IMR-90 (cell line): ENCODE measurements at regions not wholly inside any gene's neighbourhood (a gene's known extent, or its start where the extent isn't known, plus 50 kb on each side); places are given as distances from the start of the nearest gene placed in this dataset.

Experiments
- BHLHE40 ChIP-seq: fragments of 150-350 bp; IDR thresholded peaks from 2 replicates; pipeline ENCODE4 v1.6.1; 2016; ENCODE audit warnings: mild to moderate bottlenecking, low read depth, low read length
- CEBPB ChIP-seq: IDR thresholded peaks from 2 replicates; pipeline ENCODE4 v1.6.1; 2012; ENCODE audit warnings: low read depth, low read length, improper control_type of control experiment
- CHD1 ChIP-seq: IDR thresholded peaks from 2 replicates; pipeline ENCODE4 v1.6.1; 2012; ENCODE audit warnings: low read depth, low read length, improper control_type of control experiment
- MAFK ChIP-seq: IDR thresholded peaks from 2 replicates; pipeline ENCODE4 v1.6.1; 2012; ENCODE audit warnings: low read depth, low read length, improper control_type of control experiment
- MAZ ChIP-seq: IDR thresholded peaks from 2 replicates; pipeline ENCODE4 v1.6.1; 2012; ENCODE audit warnings: low read depth, mild to moderate bottlenecking, low read length, improper control_type of control experiment, moderate library complexity, borderline replicate concordance
- MXI1 ChIP-seq: IDR thresholded peaks from 2 replicates; pipeline ENCODE4 v1.6.1; 2012; ENCODE audit warnings: low read depth, mild to moderate bottlenecking, low read length, moderate library complexity, borderline replicate concordance
- NFE2L2 ChIP-seq: fragments of 150-350 bp; IDR thresholded peaks from 2 replicates; pipeline ENCODE4 v1.6.1; 2016; ENCODE audit warnings: low read depth, mild to moderate bottlenecking, low read length
- POLR2A ChIP-seq: IDR thresholded peaks from 2 replicates; pipeline ENCODE4 v1.6.1; 2012; ENCODE audit warnings: mild to moderate bottlenecking, low read depth, low read length
- RAD21 ChIP-seq: IDR thresholded peaks from 2 replicates; pipeline ENCODE4 v1.6.1; 2012; ENCODE audit warnings: low read length, improper control_type of control experiment
- SMC3 ChIP-seq: fragments of 150-350 bp; IDR thresholded peaks from 2 replicates; pipeline ENCODE4 v1.6.1; 2016; ENCODE audit warnings: low read depth, mild to moderate bottlenecking, antibody characterized with exemption, low read length, moderate library complexity
- TF ChIP-seq, protein P1 (sequence below): conservative IDR thresholded peaks from 2 replicates; pipeline ENCODE4 v1.5.1; 2012; ENCODE audit warnings: mild to moderate bottlenecking, low read depth, low read length, improper control_type of control experiment
- TF ChIP-seq, protein P2 (sequence below): fragments of 150-350 bp; IDR thresholded peaks from 2 replicates; pipeline ENCODE4 v1.6.1; 2017; ENCODE audit warnings: mild to moderate bottlenecking, antibody characterized with exemption, low read length, low read depth

- TF ChIP-seq, protein P1, sequence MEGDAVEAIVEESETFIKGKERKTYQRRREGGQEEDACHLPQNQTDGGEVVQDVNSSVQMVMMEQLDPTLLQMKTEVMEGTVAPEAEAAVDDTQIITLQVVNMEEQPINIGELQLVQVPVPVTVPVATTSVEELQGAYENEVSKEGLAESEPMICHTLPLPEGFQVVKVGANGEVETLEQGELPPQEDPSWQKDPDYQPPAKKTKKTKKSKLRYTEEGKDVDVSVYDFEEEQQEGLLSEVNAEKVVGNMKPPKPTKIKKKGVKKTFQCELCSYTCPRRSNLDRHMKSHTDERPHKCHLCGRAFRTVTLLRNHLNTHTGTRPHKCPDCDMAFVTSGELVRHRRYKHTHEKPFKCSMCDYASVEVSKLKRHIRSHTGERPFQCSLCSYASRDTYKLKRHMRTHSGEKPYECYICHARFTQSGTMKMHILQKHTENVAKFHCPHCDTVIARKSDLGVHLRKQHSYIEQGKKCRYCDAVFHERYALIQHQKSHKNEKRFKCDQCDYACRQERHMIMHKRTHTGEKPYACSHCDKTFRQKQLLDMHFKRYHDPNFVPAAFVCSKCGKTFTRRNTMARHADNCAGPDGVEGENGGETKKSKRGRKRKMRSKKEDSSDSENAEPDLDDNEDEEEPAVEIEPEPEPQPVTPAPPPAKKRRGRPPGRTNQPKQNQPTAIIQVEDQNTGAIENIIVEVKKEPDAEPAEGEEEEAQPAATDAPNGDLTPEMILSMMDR: peak; percentile 34
- TF ChIP-seq NFE2L2: no peak
- TF ChIP-seq RAD21: peak; percentile 43; the same call in 1 of the 2 replicates
- no peak for TF ChIP-seq POLR2A
- no peak for TF ChIP-seq SMC3
- TF ChIP-seq MAZ: no peak
- TF ChIP-seq BHLHE40: no peak
- TF ChIP-seq MXI1: no peak
- TF ChIP-seq, protein P2, sequence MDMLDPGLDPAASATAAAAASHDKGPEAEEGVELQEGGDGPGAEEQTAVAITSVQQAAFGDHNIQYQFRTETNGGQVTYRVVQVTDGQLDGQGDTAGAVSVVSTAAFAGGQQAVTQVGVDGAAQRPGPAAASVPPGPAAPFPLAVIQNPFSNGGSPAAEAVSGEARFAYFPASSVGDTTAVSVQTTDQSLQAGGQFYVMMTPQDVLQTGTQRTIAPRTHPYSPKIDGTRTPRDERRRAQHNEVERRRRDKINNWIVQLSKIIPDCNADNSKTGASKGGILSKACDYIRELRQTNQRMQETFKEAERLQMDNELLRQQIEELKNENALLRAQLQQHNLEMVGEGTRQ: no peak
- TF ChIP-seq CEBPB: no peak
- no peak for TF ChIP-seq MAFK
- TF ChIP-seq CHD1: no peak
Measured at GRCh38 chr2:146927080-146927711, 917.6 kb upstream of the ACVR2A start.
